ENCODE measurements at regions not wholly inside any gene's neighbourhood (a gene's known extent, or its start where the extent isn't known, plus 50 kb on each side); places are given as distances from the start of the nearest gene placed in this dataset.

DNA sequence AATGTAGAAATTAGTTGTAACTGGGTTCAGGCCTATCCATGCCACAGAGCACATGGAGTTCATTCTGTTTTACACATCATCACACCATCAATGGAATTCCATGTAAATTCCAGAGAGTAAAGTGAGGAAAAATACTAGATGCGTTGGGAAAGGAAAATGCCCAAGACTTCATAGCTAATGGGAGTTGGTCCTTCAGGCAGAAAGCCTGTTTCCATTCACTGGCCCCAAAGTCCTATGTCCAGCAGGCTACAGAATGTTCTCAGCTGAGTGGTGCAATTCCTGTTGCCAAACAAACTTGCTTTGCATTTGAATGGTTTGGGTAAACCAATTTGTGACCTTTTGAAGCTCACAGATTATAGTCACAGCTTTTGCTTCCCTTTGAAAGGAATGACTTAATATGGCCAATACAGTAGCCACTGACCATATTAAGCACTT is 164.6 kb upstream of the PFN2 start:
- intact Hi-C loops (cut with DNase I) = no loop called here
- Histone ChIP-seq H3K4me3 (no peak overlapping the region), H3K9me3 (no peaks in the 10 kb centered on the region), H3K27me3 (no peaks in the 10 kb centered on the region), H3K27ac (no peak overlapping the region), H3K4me1 (peaks cover 0 to 9% (median 0%) of the 10 kb centered on the region in 4 donors), H3K36me3 (no peaks in the 10 kb centered on the region)
- ATAC-seq (peak in 3 of 4 donors; percentile 49 to 95 (median 49)), DNase-seq (peak in 1 of 3 donors; percentile 53)
- WGBS (ENCODE audit: insufficient coverage, low coverage, low lambda C conversion rate, missing lambda C conversion rate) = 43% methylated on average over 1 of the region's 1 CpG
- TF ChIP-seq POLR2A (IDR thresholded peaks at IDR 0.05) = no peak
- TF ChIP-seq, protein P1, sequence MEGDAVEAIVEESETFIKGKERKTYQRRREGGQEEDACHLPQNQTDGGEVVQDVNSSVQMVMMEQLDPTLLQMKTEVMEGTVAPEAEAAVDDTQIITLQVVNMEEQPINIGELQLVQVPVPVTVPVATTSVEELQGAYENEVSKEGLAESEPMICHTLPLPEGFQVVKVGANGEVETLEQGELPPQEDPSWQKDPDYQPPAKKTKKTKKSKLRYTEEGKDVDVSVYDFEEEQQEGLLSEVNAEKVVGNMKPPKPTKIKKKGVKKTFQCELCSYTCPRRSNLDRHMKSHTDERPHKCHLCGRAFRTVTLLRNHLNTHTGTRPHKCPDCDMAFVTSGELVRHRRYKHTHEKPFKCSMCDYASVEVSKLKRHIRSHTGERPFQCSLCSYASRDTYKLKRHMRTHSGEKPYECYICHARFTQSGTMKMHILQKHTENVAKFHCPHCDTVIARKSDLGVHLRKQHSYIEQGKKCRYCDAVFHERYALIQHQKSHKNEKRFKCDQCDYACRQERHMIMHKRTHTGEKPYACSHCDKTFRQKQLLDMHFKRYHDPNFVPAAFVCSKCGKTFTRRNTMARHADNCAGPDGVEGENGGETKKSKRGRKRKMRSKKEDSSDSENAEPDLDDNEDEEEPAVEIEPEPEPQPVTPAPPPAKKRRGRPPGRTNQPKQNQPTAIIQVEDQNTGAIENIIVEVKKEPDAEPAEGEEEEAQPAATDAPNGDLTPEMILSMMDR (IDR thresholded peaks at IDR 0.05) = no peak

DNA sequence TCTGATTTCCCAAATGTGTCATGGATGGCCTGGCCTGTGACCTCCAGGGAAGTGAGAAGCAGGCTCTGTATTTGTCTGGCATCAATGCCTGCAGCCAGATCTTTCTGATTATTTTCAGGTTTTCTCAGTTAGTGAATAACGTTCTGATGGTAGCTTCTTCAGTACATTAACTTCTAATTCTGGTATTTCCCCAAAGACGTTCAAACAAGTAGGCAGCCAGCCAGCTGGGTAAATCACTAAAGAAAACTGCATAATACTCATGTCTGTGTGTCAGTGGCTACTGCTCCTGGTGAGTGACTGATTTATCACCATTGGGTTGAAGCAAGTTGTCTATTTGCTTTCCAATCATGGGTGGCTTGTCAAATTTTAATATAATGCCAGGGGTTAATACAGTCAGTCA is 162.6 kb upstream of the PFN2 start:
- H3K27me3 ChIP-seq = no peaks in the 10 kb centered on the region
- no peak overlapping the region for H3K4me3 ChIP-seq
- intact Hi-C loops (cut with DNase I) = no loop called here
- no peak for DNase-seq
- no peaks in the 10 kb centered on the region for H3K36me3 ChIP-seq
- H3K4me1 ChIP-seq = peaks cover 0 to 9% (median 0%) of the 10 kb centered on the region in 4 donors
- 64% methylated on average over 2 of the region's 2 CpGs for WGBS (ENCODE audit: insufficient coverage, low coverage, low lambda C conversion rate, missing lambda C conversion rate)
- TF ChIP-seq, protein P1 (IDR thresholded peaks at IDR 0.05) = no peak
- no peak for TF ChIP-seq POLR2A (IDR thresholded peaks at IDR 0.05)
- ATAC-seq = no peak
- no peaks in the 10 kb centered on the region for H3K9me3 ChIP-seq
- no peak overlapping the region for H3K27ac ChIP-seq

DNA sequence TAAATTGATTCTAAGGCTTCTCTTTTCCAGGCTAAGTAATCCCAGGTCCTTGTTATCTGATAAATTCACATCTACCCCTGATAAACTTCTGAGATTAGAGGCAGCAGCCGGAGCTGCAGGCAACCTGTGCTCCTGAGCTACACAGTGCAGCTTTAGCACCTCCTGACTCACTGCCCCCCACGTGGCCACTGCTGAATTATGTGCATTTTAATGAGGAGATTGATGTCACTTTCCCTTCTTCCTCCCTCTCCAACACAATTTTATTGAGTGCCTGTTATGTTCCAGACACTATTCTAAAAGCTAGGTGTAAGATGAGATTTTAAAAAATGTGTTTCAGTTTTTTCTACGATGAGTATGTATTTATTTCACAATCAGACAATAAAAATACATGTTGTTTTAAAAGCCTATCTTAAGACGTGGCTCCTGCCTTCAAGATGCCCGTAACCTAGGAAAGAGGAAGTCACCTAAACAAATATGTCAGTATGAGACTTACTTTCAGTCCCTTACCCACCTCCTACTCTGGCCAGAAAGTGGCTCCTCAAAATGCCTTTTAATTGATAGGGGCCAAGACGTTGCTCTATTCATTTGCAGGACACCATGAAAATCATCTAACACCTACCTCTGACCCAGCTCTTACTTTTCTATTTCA is 161.5 kb upstream of the PFN2 start:
- TF ChIP-seq, protein P1 (IDR thresholded peaks at IDR 0.05) = no peak
- TF ChIP-seq POLR2A (IDR thresholded peaks at IDR 0.05) = no peak
- 49% methylated on average over 6 of the region's 6 CpGs for WGBS (ENCODE audit: insufficient coverage, low coverage, low lambda C conversion rate, missing lambda C conversion rate)
- Histone ChIP-seq H3K27me3 (no peaks in the 10 kb centered on the region), H3K4me1 (peaks cover 0 to 9% (median 0%) of the 10 kb centered on the region in 4 donors), H3K36me3 (no peaks in the 10 kb centered on the region), H3K9me3 (no peaks in the 10 kb centered on the region), H3K27ac (no peak overlapping the region), H3K4me3 (no peak overlapping the region)
- ATAC-seq (no peak), DNase-seq (no peak)
- intact Hi-C loops (cut with DNase I) = no loop called here

DNA sequence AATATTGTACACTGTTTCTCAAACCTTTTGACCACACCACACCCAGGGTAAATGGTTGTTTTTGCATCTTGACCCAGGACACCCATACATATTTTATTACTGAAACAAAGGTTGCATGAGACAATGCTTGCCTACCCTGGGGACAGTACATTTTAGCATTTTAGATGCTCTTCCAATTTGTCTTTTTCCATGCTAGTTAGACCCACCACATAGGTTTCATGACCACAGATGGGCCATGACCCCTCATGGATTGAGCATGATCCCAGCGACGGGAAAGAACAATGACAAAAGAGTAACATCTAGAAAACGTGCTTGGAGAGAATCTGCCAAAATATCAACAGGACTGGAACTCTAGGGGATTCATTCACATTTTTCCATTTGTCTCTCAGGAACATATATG is 161.0 kb upstream of the PFN2 start:
- H3K27ac ChIP-seq = no peak overlapping the region
- no peaks in the 10 kb centered on the region for H3K36me3 ChIP-seq
- H3K9me3 ChIP-seq = no peaks in the 10 kb centered on the region
- no peak overlapping the region for H3K4me3 ChIP-seq
- DNase-seq = no peak
- intact Hi-C loops (cut with DNase I) = no loop called here
- TF ChIP-seq, protein P1 (IDR thresholded peaks at IDR 0.05) = no peak
- TF ChIP-seq POLR2A (IDR thresholded peaks at IDR 0.05) = no peak
- no peak for ATAC-seq
- H3K4me1 ChIP-seq = peaks cover 0 to 9% (median 0%) of the 10 kb centered on the region in 4 donors
- H3K27me3 ChIP-seq = no peaks in the 10 kb centered on the region
- WGBS (ENCODE audit: insufficient coverage, low coverage, low lambda C conversion rate, missing lambda C conversion rate) = 74% methylated on average over 3 of the region's 3 CpGs
